Thoracic aorta (tissue), 2 donors: ENCODE measurements at regions not wholly inside any gene's neighbourhood (a gene's known extent, or its start where the extent isn't known, plus 50 kb on each side); places are given as distances from the start of the nearest gene placed in this dataset.

Source experiments
- ATAC-seq: fragments of 150-250 bp; one replicate; pipeline ENCODE4 v1.8.0; 2017; ENCODE audit warnings: low read depth; ENCODE audit not compliant: insufficient number of reproducible peaks, low FRiP score
- DNase-seq: peaks from one replicate; pipeline ENCODE4 v3.0.0-alpha.2; 2020; ENCODE audit warnings: low spot score
- H3K27ac ChIP-seq, 2 donors: fragments of 200-600 bp; sonication (generic); 1 replicate in 1 of 2; 2 replicates in 1 of 2; pipeline ENCODE4 v1.5.1; 2016; ENCODE audit warnings: mild to moderate bottlenecking in 2 of 2, moderate library complexity in 2 of 2
- H3K27me3 ChIP-seq: fragments of 200-600 bp; sonication (generic); replicated peaks from 2 replicates; pipeline ENCODE4 v1.6.0; 2016; ENCODE audit warnings: mild to moderate bottlenecking; ENCODE audit not compliant: insufficient read depth
- H3K36me3 ChIP-seq: fragments of 200-600 bp; sonication (generic); one replicate; pipeline ENCODE4 v1.5.1; 2016
- H3K4me1 ChIP-seq, 2 donors: fragments of 200-600 bp; sonication (generic); 1 replicate in 1 of 2; 2 replicates in 1 of 2; pipeline versions ENCODE4 v1.5.1 to v1.6.0; 2016; ENCODE audit warnings: low read depth in 2 of 2, mild to moderate bottlenecking in 1 of 2; ENCODE audit not compliant: control insufficient read depth in 1 of 2
- H3K4me3 ChIP-seq: fragments of 200-600 bp; sonication (generic); 2 replicates; pipeline ENCODE4 v1.5.1; 2016; ENCODE audit warnings: mild to moderate bottlenecking
- H3K9me3 ChIP-seq: fragments of 200-600 bp; sonication (generic); 2 replicates; pipeline ENCODE4 v1.5.1; 2016
- TF ChIP-seq, protein P1 (sequence below): fragments of 200-600 bp; sonication (generic); IDR thresholded peaks from one replicate; pipeline ENCODE4 v1.5.1; 2019; ENCODE audit warnings: antibody characterized with exemption

DNA sequence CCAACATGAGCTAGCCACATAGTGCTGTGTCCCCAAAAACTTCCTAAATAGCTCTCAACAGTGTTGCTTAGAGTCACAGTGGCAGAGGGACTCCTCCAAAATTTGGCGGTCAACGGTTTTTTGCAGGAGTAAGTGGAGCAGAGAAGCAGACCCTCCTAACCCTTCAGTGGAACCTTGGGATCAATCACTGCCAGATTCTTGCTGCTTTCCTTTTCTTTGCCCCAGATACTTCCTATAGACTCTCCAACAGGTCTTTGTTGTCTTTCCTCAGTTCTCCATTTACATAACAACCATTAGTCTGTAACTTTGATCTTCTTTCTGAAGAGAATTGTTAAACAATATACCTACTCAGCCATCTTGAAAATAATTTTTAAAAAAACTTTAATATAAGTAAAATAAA lies 556.1 kb downstream of the BRINP3 start:
- Histone ChIP-seq H3K36me3 (no peaks in the 10 kb centered on the region), H3K9me3 (no peaks in the 10 kb centered on the region), H3K27me3 (no peaks in the 10 kb centered on the region), H3K4me1 (no peaks in the 10 kb centered on the region), H3K27ac (no peak overlapping the region), H3K4me3 (no peak overlapping the region)
- DNase-seq = no peak
- ATAC-seq = no peak
- TF ChIP-seq, protein P1, sequence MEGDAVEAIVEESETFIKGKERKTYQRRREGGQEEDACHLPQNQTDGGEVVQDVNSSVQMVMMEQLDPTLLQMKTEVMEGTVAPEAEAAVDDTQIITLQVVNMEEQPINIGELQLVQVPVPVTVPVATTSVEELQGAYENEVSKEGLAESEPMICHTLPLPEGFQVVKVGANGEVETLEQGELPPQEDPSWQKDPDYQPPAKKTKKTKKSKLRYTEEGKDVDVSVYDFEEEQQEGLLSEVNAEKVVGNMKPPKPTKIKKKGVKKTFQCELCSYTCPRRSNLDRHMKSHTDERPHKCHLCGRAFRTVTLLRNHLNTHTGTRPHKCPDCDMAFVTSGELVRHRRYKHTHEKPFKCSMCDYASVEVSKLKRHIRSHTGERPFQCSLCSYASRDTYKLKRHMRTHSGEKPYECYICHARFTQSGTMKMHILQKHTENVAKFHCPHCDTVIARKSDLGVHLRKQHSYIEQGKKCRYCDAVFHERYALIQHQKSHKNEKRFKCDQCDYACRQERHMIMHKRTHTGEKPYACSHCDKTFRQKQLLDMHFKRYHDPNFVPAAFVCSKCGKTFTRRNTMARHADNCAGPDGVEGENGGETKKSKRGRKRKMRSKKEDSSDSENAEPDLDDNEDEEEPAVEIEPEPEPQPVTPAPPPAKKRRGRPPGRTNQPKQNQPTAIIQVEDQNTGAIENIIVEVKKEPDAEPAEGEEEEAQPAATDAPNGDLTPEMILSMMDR = no peak

DNA sequence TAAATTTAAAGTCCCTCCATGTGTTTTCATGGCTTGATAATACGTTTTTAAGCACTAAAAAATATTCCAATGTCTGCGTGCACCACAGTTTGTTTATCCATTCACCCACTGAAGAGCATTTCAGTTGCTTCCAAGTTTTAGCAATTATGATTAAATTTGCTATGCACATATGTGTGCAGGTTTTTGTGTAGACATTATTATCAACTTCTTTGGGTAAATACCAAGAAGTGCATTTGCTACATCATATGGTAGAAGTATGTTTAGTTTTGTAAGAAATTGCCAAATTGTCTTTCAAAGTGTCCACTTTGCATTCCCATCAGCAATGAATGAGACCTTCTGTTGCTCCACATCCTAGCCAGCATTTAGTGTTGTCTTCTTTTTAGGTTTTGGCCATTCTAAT lies 550.0 kb downstream of the BRINP3 start:
- H3K4me1 ChIP-seq = no peaks in the 10 kb centered on the region
- H3K4me3 ChIP-seq = no peak overlapping the region
- no peaks in the 10 kb centered on the region for H3K36me3 ChIP-seq
- ATAC-seq = no peak
- no peaks in the 10 kb centered on the region for H3K27me3 ChIP-seq
- TF ChIP-seq, protein P1 = no peak
- H3K9me3 ChIP-seq = no peaks in the 10 kb centered on the region
- no peak overlapping the region for H3K27ac ChIP-seq
- no peak for DNase-seq

DNA sequence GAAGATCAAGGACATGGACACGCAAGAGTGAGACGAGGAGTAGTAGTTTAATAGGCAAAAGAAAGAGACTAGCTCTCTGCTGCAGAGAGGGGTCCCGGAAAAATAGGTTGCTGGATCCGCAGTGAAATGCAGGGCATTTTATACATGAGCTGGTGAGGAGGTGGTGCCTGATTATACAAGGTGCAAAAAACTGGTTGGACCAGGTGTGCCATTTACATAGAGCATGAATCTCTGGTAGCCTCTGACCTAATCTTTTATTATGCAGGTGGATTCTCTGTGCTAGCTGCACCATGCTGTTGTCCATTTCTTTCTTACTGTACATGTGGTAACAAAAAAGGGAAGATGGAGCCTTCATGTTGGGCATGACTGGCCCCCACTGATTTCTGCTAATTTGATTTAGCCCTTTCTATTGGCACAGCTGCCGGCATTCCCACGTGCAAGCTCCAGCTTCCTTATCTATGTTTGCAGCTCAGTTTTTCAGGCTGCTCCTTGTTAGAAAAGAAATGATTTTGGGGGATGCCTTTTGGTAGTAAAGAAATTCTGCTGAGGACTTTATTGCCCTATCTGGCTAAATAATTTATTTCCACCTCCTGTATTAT lies 548.1 kb downstream of the BRINP3 start:
- DNase-seq (no peak), ATAC-seq (no peak)
- H3K27ac ChIP-seq = no peak overlapping the region
- TF ChIP-seq, protein P1 = no peak
- no peak overlapping the region for H3K4me3 ChIP-seq
- no peaks in the 10 kb centered on the region for H3K9me3 ChIP-seq
- H3K36me3 ChIP-seq = no peaks in the 10 kb centered on the region
- no peaks in the 10 kb centered on the region for H3K27me3 ChIP-seq
- no peaks in the 10 kb centered on the region for H3K4me1 ChIP-seq

DNA sequence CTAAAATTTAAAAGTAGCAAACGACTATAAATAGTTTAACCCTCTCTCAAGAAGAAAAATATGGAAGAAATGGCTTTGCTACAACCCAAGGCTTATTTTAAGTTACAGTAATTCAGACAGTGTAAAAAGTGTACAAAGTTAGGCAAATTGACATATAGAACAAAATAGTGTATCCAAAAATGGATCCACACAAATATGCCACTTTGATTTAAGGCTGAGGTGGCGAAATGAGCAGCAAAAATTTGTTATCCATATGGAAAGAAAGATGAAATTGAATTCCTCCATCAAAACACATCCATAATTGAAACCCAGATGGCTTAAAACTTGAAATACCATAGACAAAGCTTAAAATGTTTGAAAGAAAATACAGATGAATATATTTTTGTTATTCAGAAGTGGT lies 540.8 kb downstream of the BRINP3 start:
- no peak for ATAC-seq
- Histone ChIP-seq H3K27ac (no peak overlapping the region), H3K4me1 (no peaks in the 10 kb centered on the region), H3K9me3 (no peaks in the 10 kb centered on the region), H3K36me3 (no peaks in the 10 kb centered on the region), H3K4me3 (no peak overlapping the region), H3K27me3 (no peaks in the 10 kb centered on the region)
- no peak for DNase-seq
- TF ChIP-seq, protein P1 = no peak

DNA sequence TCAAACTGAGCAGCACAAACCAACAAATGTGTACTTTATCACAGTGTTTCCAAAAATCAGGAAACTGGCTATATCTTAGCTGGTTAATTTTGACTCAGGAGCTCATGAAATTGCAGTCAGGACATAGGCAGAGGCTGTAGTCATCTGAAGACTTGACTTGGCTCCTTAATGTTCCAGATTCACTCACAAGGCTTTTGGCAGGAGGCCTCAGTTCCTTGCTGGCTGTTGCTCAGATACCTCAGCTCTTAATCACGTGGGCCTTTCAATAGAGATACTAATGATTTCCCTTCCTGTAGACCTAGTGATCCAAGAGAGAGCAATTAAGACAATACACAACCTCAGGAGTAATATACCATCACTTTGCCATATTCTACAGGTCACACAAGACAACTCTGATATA lies 537.7 kb downstream of the BRINP3 start:
- Histone ChIP-seq H3K4me1 (no peaks in the 10 kb centered on the region), H3K4me3 (no peak overlapping the region), H3K27me3 (no peaks in the 10 kb centered on the region), H3K27ac (no peak overlapping the region), H3K9me3 (no peaks in the 10 kb centered on the region), H3K36me3 (no peaks in the 10 kb centered on the region)
- TF ChIP-seq, protein P1 = no peak
- ATAC-seq = no peak
- DNase-seq = no peak
